Erythroblast (primary cell): ENCODE measurements at regions not wholly inside any gene's neighbourhood (a gene's known extent, or its start where the extent isn't known, plus 50 kb on each side); places are given as distances from the start of the nearest gene placed in this dataset.

Experiments
- GATA1 ChIP-seq: IDR thresholded peaks from 2 replicates; pipeline ENCODE4 v1.6.1; 2011; ENCODE audit warnings: low read depth, mild to moderate bottlenecking, control low read depth, low read length, moderate library complexity
- POLR2A ChIP-seq: IDR thresholded peaks from 2 replicates; pipeline ENCODE4 v1.6.1; 2011; ENCODE audit warnings: mild to moderate bottlenecking, low read length

DNA sequence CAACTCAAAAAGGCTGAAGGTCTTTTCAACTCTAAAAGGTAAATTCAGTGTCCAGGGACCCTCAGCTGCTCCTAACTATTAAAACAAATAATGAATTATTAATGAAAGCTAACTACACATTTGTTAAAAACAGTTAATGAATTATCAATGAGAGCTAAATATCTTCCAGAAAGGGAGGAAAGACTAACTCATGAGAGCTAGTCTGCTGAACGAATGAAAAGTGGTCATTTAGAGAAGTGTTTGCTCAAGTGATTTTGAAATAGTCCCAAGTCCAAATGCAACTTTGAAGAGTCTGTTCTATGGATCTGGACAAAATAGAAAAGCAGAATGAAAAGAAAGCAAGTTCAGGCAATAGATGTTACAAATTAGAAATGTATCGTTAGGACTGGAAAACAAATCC, 133.9 kb upstream of the SPEF2 start:
- no peak for TF ChIP-seq POLR2A
- TF ChIP-seq GATA1: no peak
